Right lobe of liver (tissue), 6 donors: ENCODE measurements at regions not wholly inside any gene's neighbourhood (a gene's known extent, or its start where the extent isn't known, plus 50 kb on each side); places are given as distances from the start of the nearest gene placed in this dataset.
"Not testable (repeated sequence)": the region's sequence is repeated elsewhere in the genome, so short reads cannot be mapped to it uniquely, and the experiment has no call there.

Experiments used
- ATAC-seq, 4 donors: fragments of 200-7000 bp; cut with Tn5 transposase; one replicate each; pipeline ENCODE4 v1.9.1; 2020; ENCODE audit warnings: mild to moderate bottlenecking in 4 of 4, moderate library complexity in 4 of 4
- DNase-seq, 3 donors: peaks; one replicate each; pipeline ENCODE4 v3.0.0-alpha.2; 2020
- H3K27ac ChIP-seq, 3 donors: fragments of 200-600 bp; one replicate each; pipeline ENCODE4 v1.8.0; 2022
- H3K27me3 ChIP-seq, 2 donors: fragments of 200-600 bp; one replicate each; pipeline ENCODE4 v1.8.0; 2022
- H3K36me3 ChIP-seq, 4 donors: fragments of 200-600 bp; sonication (generic) in 1 of 4; one replicate each; pipeline versions ENCODE4 v1.5.1 to v1.8.0; 2017 to 2022; ENCODE audit warnings: control low read depth in 1 of 4
- H3K4me1 ChIP-seq, 4 donors: fragments of 200-600 bp; sonication (generic) in 1 of 4; one replicate each; pipeline versions ENCODE4 v1.5.1 to v1.8.0; 2017 to 2022; ENCODE audit warnings: control low read depth in 1 of 4
- H3K4me3 ChIP-seq, 3 donors: fragments of 200-600 bp; one replicate each; pipeline ENCODE4 v1.8.0; 2022
- H3K9me3 ChIP-seq, 4 donors: fragments of 200-600 bp; sonication (generic) in 1 of 4; one replicate each; pipeline versions ENCODE4 v1.5.1 to v1.8.0; 2017 to 2022; ENCODE audit warnings: control low read depth in 1 of 4
- CTCF ChIP-seq, 4 donors: fragments of 200-600 bp in 3 of 4; fragments of 450-650 bp in 1 of 4; IDR thresholded peaks; one replicate each; pipeline versions ENCODE4 v1.5.1 to v1.8.0; 2016 to 2022; ENCODE audit warnings: antibody characterized with exemption in 4 of 4, mild to moderate bottlenecking in 2 of 4
- POLR2A ChIP-seq: fragments of 450-650 bp; IDR thresholded peaks from one replicate; pipeline ENCODE4 v1.6.1; 2017; ENCODE audit warnings: antibody characterized with exemption, mild to moderate bottlenecking
- WGBS: methylation state at CpG from one replicate; pipeline ENCODE4 v1.1.6; 2018; ENCODE audit warnings: low coverage, low lambda C conversion rate; ENCODE audit not compliant: insufficient coverage; ENCODE audit errors: missing lambda C conversion rate; 5-methylcytosine and 5-hydroxymethylcytosine counted together
- intact Hi-C, 2 donors: fragments of 100-400 bp; cut with DNase I; formaldehyde crosslinking; loops; one replicate each; pipeline versions ENCODE4 v1.11.2 to v1.14.1; 2022
- donor health status: DM: no; HTN: yes; CAD: no.
- donor health status: DM: no; HTN: no; CAD: no.
- donor health status: DM: no; HTN: no; CAD: no.
- donor health status: DM: no; HTN: yes; CAD: no.
- donor health status: DM: no; HTN: yes; CAD: no.

DNA sequence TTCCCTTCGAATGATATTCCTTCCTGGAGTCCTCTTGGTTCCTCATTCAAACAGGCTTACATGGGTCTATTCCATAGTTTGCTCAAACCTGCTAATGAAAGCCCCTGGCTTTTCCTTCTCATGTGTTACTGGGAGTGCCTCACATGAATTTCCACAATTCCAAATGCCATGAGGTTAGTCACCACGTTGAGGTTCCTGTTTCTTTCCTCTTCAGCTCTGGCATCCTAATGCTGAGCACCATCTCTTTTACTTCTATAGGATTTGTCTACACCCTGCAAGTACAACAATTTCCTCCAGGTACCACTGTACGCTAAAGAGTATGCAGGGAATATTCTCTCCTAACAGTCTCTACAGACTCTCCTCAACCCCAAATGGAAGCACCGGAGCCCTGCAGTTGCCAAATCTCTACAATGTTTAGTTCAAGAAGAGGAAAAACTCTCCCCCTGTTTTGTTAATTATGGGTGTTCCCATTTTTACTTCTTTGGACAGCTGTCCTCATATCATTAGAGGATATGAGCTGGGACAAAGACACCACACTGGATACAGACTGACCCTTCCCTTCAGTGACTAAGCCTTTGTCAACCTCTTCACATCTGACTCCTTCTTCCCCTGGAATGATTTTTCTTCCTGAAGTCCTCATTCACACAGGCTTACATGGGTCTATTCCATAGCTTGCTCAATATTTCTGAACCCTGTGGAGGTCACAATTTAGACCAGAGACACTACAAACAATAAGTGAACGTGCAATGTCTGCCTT lies 145.8 kb upstream of the BET1 start:
- WGBS: 54% methylated on average over 5 of the region's 5 CpGs
- TF ChIP-seq CTCF (IDR thresholded peaks at IDR 0.05): no peak
- TF ChIP-seq POLR2A: no peak
- ATAC-seq (no peak), DNase-seq (no peak)
- Histone ChIP-seq H3K27me3 (no peaks in the 10 kb centered on the region), H3K4me3 (no peak overlapping the region), H3K36me3 (no peaks in the 10 kb centered on the region), H3K9me3 (no peaks in the 10 kb centered on the region), H3K4me1 (no peaks in the 10 kb centered on the region), H3K27ac (no peak overlapping the region)
- intact Hi-C loops: no loop called here

DNA sequence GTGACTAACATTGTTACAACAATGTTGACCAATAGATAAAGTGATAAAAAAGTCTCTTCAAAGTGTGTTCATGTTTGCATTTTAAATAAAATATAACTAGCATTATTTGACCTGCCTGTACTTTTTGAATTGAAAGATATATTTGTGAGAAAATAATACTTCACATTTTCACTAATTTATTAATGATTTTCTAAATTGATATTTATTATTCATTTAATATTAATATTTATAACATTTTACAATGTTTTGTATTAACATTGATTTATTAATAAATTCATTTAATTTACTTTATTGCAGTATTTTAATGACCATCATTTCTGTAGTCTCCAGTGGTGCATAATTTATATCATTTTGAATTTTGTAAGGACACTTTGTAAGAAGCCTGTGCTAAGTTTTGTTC lies 150.0 kb upstream of the BET1 start:
- Histone ChIP-seq H3K4me3 (no peak overlapping the region), H3K36me3 (no peaks in the 10 kb centered on the region), H3K4me1 (no peaks in the 10 kb centered on the region), H3K27me3 (no peaks in the 10 kb centered on the region), H3K9me3 (no peaks in the 10 kb centered on the region), H3K27ac (no peak overlapping the region)
- TF ChIP-seq POLR2A (no peak), CTCF (IDR thresholded peaks at IDR 0.05) (no peak)
- ATAC-seq: no peak
- no peak for DNase-seq
- intact Hi-C loops: no loop called here

DNA sequence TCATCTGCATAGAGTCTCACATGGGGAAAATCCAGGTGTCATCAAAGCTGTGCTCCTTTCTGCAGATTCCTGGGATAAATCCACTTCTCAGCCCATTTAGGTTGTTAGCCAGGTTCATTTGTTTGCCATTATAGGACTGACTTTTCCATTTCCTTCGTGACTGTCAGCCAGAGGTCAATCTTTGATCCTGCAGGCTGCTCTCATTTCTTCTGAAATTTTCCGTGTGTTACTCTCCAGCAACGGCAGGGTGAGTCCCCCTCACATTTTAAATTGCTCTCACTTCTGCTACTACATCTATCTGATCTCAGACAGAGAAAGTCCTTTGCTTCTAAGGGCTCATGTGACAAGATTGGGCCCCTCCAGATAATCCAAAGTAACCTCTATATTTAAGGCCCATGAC lies 150.7 kb upstream of the BET1 start:
- Histone ChIP-seq H3K4me1 (no peaks in the 10 kb centered on the region), H3K4me3 (no peak overlapping the region), H3K9me3 (no peaks in the 10 kb centered on the region), H3K27me3 (no peaks in the 10 kb centered on the region), H3K27ac (no peak overlapping the region), H3K36me3 (no peaks in the 10 kb centered on the region)
- intact Hi-C loops: no loop called here
- ATAC-seq: no peak
- WGBS: 13% methylated on average over 3 of the region's 3 CpGs
- TF ChIP-seq CTCF (IDR thresholded peaks at IDR 0.05) (no peak), POLR2A (no peak)
- DNase-seq: no peak

DNA sequence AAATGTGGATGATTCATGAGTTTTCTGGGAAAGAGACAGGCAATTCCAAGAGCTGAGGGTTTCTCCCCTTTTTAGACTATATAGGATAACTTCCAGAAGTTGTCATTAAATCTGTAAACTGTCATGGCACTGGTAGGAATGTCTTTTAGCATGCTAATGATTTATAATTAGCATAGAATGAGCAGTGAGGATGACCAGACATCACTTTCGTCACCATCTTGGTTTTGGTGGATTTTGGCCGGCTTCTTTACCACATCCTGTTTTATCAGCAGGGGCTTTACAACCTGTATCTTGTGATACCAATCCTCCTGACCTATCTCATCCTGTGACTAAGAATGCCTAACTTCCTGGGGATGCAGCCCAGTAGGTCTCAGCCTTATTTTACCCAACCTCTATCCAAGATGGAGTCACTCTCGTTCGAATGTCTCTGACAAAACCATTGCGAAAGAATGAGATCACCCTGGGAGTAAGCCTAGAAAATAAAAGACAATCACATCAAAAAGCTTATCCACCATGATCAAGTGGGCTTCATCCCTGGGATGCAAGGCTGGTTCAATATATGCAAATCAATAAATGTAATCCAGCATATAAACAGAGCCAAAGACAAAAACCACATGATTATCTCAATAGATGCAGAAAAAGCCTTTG lies 153.6 kb upstream of the BET1 start:
- H3K9me3 ChIP-seq, intact Hi-C loops, H3K4me1 ChIP-seq, H3K27me3 ChIP-seq, ATAC-seq, H3K27ac ChIP-seq, H3K4me3 ChIP-seq, DNase-seq, H3K36me3 ChIP-seq: not testable (repeated sequence)
- 54% methylated on average over 5 of the region's 5 CpGs for WGBS

DNA sequence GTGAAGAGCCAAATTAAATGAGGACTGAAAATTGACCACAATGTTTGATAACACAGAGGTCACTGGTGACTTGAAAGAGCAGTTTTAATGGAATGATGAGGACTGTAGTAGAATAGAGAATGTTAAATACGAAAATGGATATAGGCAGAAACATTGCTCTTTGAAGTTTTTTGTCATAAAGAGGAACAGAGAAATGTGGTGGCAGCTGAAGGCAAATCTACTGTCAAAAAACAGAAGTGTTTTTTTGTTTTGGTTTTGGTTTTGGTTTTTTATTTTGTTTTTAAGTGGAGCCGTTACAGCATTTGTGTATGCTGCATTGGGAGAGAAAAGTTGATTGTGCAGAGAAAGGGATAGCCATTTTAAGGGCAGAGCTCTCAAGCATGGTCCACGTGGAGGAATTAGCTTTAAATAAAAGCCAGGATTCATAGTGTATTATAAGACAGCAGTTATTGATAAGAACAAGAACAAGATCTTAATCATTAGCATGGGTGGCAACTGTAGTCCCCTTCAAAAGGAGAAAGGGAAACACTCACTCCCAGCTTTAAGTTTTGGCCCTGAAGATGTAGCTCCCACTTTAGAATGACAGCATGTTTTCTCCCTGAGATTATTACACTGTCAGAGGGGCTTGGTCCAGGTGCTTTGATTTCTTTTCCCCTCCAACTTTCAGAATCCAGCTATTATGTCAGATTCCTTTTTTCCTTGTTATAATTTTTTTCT lies 156.7 kb upstream of the BET1 start:
- intact Hi-C loops: no loop called here
- WGBS: 36% methylated on average over 3 of the region's 3 CpGs
- H3K36me3 ChIP-seq: no peaks in the 10 kb centered on the region
- no peaks in the 10 kb centered on the region for H3K4me1 ChIP-seq
- no peak for DNase-seq
- peak in 1 of 4 donors; percentile 38 for ATAC-seq
- H3K27me3 ChIP-seq: no peaks in the 10 kb centered on the region
- H3K27ac ChIP-seq: no peak overlapping the region
- no peaks in the 10 kb centered on the region for H3K9me3 ChIP-seq
- TF ChIP-seq CTCF (IDR thresholded peaks at IDR 0.05): no peak
- no peak for TF ChIP-seq POLR2A
- H3K4me3 ChIP-seq: no peak overlapping the region
